Naive thymus-derived CD8-positive, alpha-beta T cell (primary cell): ENCODE measurements at regions not wholly inside any gene's neighbourhood (a gene's known extent, or its start where the extent isn't known, plus 50 kb on each side); places are given as distances from the start of the nearest gene placed in this dataset.
"Not testable (repeated sequence)": the region's sequence is repeated elsewhere in the genome, so short reads cannot be mapped to it uniquely, and the experiment has no call there.

ENCODE experiments used
- ATAC-seq, 2 donors: fragments of 150-1000 bp; cut with Tn5 transposase in 1 of 2; sonication (Bioruptor Pico), chemical (Tn5 transposase) in 1 of 2; 1 replicate in 1 of 2; 2 replicates in 1 of 2; pipeline ENCODE4 v1.10.0; 2021; ENCODE audit warnings: mild to moderate bottlenecking in 2 of 2, moderate library complexity in 2 of 2
- POLR2A ChIA-PET: fragments of 350-600 bp; sonication (Branson Sonifier 250); formaldehyde crosslinking; loops from one replicate; lab custom pipeline; 2021; ENCODE audit warnings: antibody characterized with exemption; lab: Charles Lee
- DNase-seq, 10 donors: peaks; one replicate each; pipeline versions ENCODE4 v3.0.0 to v3.0.0-alpha.2; 2020 to 2022
- H3K27ac Mint-ChIP-seq, 10 donors: one replicate each; pipeline ENCODE4 v1.8.0; 2020 to 2022; ENCODE audit warnings: mild to moderate bottlenecking in 10 of 10, mixed read lengths in 10 of 10, moderate library complexity in 4 of 10, inconsistent platforms in 1 of 10
- H3K27me3 Mint-ChIP-seq, 5 donors: one replicate each; pipeline ENCODE4 v1.8.0; 2021 to 2022; ENCODE audit warnings: mixed read lengths in 5 of 5
- H3K36me3 Mint-ChIP-seq, 3 donors: one replicate each; pipeline ENCODE4 v1.8.0; 2020 to 2022; ENCODE audit warnings: mixed read lengths in 3 of 3, mild to moderate bottlenecking in 2 of 3, inconsistent platforms in 1 of 3
- H3K4me1 Mint-ChIP-seq, 4 donors: one replicate each; pipeline ENCODE4 v1.8.0; 2021 to 2022; ENCODE audit warnings: mixed read lengths in 4 of 4
- H3K4me3 Mint-ChIP-seq, 10 donors: one replicate each; pipeline ENCODE4 v1.8.0; 2020 to 2022; ENCODE audit warnings: mild to moderate bottlenecking in 10 of 10, mixed read lengths in 10 of 10, moderate library complexity in 6 of 10, inconsistent platforms in 1 of 10
- H3K9me3 Mint-ChIP-seq, 9 donors: one replicate each; pipeline ENCODE4 v1.8.0; 2020 to 2022; ENCODE audit warnings: mixed read lengths in 9 of 9, mild to moderate bottlenecking in 3 of 9, inconsistent platforms in 1 of 9, moderate library complexity in 1 of 9

GRCh38 chr4:49157630-49158029 is 171.6 kb downstream of the CWH43 start:
- H3K4me1 Mint-ChIP-seq: peaks cover 0 to 18% (median 2%) of the 10 kb centered on the region in 4 donors
- ATAC-seq, H3K27ac Mint-ChIP-seq, H3K27me3 Mint-ChIP-seq, H3K4me3 Mint-ChIP-seq, DNase-seq, POLR2A ChIA-PET: not testable (repeated sequence)
- H3K36me3 Mint-ChIP-seq: peaks cover 0 to 42% (median 8%) of the 10 kb centered on the region in 3 donors
- peaks cover 19 to 63% (median 46%) of the 10 kb centered on the region in 9 donors for H3K9me3 Mint-ChIP-seq

- DNase-seq, H3K4me3 Mint-ChIP-seq, ATAC-seq, H3K27ac Mint-ChIP-seq, H3K27me3 Mint-ChIP-seq, H3K4me1 Mint-ChIP-seq, POLR2A ChIA-PET: not testable (repeated sequence)
- H3K36me3 Mint-ChIP-seq: peaks cover 0 to 13% (median 2%) of the 10 kb centered on the region in 3 donors
- peaks cover 7 to 30% (median 16%) of the 10 kb centered on the region in 9 donors for H3K9me3 Mint-ChIP-seq
These were observed 175.1 kb downstream of the CWH43 start for GRCh38 chr4:49161111-49161541.

- ATAC-seq, H3K36me3 Mint-ChIP-seq, DNase-seq, H3K27ac Mint-ChIP-seq, H3K9me3 Mint-ChIP-seq, H3K4me1 Mint-ChIP-seq, H3K27me3 Mint-ChIP-seq, H3K4me3 Mint-ChIP-seq, POLR2A ChIA-PET: not testable (repeated sequence)
These were observed 178.8 kb downstream of the CWH43 start for GRCh38 chr4:49164916-49165315.

GRCh38 chr4:49177847-49178246 is 191.8 kb downstream of the CWH43 start:
- POLR2A ChIA-PET, H3K9me3 Mint-ChIP-seq, H3K27ac Mint-ChIP-seq, H3K27me3 Mint-ChIP-seq, H3K4me3 Mint-ChIP-seq, DNase-seq, H3K4me1 Mint-ChIP-seq, ATAC-seq, H3K36me3 Mint-ChIP-seq: not testable (repeated sequence)

DNA sequence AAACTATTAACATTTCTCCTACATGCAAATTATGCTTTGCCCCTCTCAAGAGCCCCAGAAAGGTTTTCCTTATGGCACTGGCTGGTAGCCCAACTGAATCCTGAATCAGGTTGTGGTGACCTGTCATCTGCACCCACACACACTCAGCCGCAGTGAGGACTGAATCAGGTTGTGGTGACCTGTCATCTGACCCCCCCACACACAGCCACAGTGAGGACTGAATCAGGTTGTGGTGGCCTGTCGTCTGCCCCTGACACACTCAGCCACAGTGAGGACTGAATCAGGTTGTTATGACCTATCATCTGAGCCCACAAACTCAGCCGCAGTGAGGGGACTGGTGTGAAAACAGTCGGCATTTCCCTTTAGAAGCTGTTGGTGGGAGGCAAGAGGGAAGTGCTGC is 195.0 kb downstream of the CWH43 start:
- POLR2A ChIA-PET, ATAC-seq, H3K9me3 Mint-ChIP-seq, H3K36me3 Mint-ChIP-seq, H3K27ac Mint-ChIP-seq, H3K27me3 Mint-ChIP-seq, H3K4me1 Mint-ChIP-seq, H3K4me3 Mint-ChIP-seq, DNase-seq: not testable (repeated sequence)

DNA sequence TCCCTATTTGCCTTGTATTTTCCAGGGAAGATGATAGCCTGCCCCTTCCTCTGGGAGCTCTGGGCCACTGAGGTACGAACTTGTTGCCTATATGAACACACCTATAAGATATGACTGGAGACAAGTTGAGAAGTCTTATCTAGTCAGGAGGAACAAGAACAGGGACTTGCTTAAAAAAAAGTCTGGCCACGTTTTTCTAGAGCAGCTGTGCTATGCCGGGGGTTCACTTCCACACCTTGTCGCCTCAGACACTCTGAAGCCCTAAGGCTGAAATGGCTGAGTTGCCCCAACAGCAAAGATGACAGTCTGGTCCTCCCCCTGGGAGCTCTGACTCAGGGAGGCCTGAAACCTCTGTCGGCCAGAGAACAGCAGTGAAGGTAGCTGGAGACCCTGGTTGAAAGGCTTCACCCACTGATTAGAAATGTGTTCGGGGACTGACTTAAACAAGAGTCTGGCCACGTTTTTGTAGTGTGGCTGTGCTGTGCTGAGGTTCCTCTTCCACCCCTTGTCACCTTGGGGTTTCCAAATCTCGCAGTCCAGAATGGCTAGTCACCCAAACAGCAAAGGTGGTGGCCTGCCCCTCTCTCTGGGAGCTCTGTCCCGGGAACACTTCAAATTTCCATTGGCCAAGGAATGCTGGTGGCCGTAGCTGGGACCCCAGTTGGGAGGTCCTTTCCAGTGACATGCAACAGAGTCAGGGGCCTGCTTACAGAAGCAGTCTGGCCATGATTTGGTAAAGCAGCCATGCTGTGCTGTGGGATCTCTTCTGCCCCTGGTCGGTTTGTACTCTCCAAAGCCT is 225.5 kb downstream of the CWH43 start:
- H3K4me1 Mint-ChIP-seq, H3K27me3 Mint-ChIP-seq, H3K27ac Mint-ChIP-seq, ATAC-seq, POLR2A ChIA-PET, H3K4me3 Mint-ChIP-seq, H3K36me3 Mint-ChIP-seq, DNase-seq: not testable (repeated sequence)
- H3K9me3 Mint-ChIP-seq: peaks cover 0 to 32% (median 22%) of the 10 kb centered on the region in 9 donors

DNA sequence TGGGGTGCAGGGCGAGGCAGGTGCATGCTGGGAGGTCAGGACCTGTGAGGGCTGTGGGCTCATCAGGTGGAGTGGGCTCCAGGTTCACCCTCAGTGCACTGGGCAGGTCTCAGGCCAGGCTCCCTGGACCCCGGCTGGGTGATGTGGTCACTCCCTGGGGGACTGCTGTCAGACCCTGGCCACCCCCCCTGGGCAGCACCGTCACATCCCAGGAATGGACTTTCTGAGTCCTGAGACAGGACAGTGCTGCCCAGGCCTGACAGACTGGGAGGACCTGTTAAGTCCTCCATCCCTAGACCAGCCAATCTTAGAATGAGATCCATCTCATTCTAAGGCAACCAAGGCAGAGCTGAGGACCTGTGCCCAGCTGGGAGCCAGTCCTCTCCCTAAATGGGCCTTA is 227.2 kb downstream of the CWH43 start:
- ATAC-seq, H3K36me3 Mint-ChIP-seq, H3K4me1 Mint-ChIP-seq, H3K27ac Mint-ChIP-seq, H3K4me3 Mint-ChIP-seq, POLR2A ChIA-PET, H3K27me3 Mint-ChIP-seq, DNase-seq: not testable (repeated sequence)
- peaks cover 0 to 31% (median 22%) of the 10 kb centered on the region in 9 donors for H3K9me3 Mint-ChIP-seq

GRCh38 chr4:49213750-49214149 is 227.7 kb downstream of the CWH43 start:
- peaks cover 0 to 31% (median 24%) of the 10 kb centered on the region in 9 donors for H3K9me3 Mint-ChIP-seq
- H3K27ac Mint-ChIP-seq, H3K36me3 Mint-ChIP-seq, H3K4me3 Mint-ChIP-seq, H3K4me1 Mint-ChIP-seq, ATAC-seq, POLR2A ChIA-PET, DNase-seq, H3K27me3 Mint-ChIP-seq: not testable (repeated sequence)

- H3K4me3 Mint-ChIP-seq, ATAC-seq, H3K27me3 Mint-ChIP-seq, POLR2A ChIA-PET, H3K27ac Mint-ChIP-seq, H3K4me1 Mint-ChIP-seq, DNase-seq, H3K36me3 Mint-ChIP-seq: not testable (repeated sequence)
- peaks cover 5 to 39% (median 28%) of the 10 kb centered on the region in 9 donors for H3K9me3 Mint-ChIP-seq
These were observed 228.5 kb downstream of the CWH43 start for GRCh38 chr4:49214453-49215081.

DNA sequence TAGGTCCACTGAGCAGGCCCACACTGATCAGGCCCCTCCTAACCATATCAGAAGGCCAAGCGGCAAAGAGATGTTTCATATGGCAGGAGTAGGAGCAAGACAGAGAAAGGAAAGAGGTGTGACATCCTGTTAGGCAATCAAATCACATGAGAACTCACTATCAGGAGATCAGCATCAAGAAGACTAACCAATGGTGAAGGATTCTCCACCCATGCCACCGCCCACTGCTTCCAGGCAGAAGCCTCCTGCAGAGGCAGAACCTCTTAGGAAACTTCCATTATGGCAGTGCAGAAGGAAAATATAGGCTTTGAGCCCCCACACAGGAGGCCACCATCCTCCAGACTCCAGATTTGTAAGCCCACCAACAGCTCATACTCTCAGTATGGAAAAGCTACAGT is 229.0 kb downstream of the CWH43 start:
- ATAC-seq, H3K27ac Mint-ChIP-seq, H3K36me3 Mint-ChIP-seq, POLR2A ChIA-PET, H3K4me3 Mint-ChIP-seq, DNase-seq, H3K27me3 Mint-ChIP-seq, H3K4me1 Mint-ChIP-seq: not testable (repeated sequence)
- H3K9me3 Mint-ChIP-seq: peaks cover 5 to 40% (median 29%) of the 10 kb centered on the region in 9 donors

GRCh38 chr4:49216606-49217005 is 230.5 kb downstream of the CWH43 start:
- H3K27me3 Mint-ChIP-seq, H3K36me3 Mint-ChIP-seq, POLR2A ChIA-PET, DNase-seq, H3K27ac Mint-ChIP-seq, H3K4me3 Mint-ChIP-seq, ATAC-seq, H3K4me1 Mint-ChIP-seq: not testable (repeated sequence)
- H3K9me3 Mint-ChIP-seq: peaks cover 5 to 51% (median 38%) of the 10 kb centered on the region in 9 donors

- no peak overlapping the region for H3K4me3 Mint-ChIP-seq
These were observed 231.4 kb downstream of the CWH43 start for GRCh38 chr4:49217492-49217891.

GRCh38 chr4:49218094-49218493 is 232.0 kb downstream of the CWH43 start:
- ATAC-seq, H3K4me3 Mint-ChIP-seq, DNase-seq, H3K27ac Mint-ChIP-seq, H3K36me3 Mint-ChIP-seq, H3K27me3 Mint-ChIP-seq, H3K4me1 Mint-ChIP-seq, POLR2A ChIA-PET: not testable (repeated sequence)
- H3K9me3 Mint-ChIP-seq: peaks cover 7 to 60% (median 42%) of the 10 kb centered on the region in 9 donors

More at GRCh38 chr4:49217492-49217891, 231.4 kb downstream of the CWH43 start:
- Mint-ChIP-seq H3K27ac (no peak overlapping the region), H3K27me3 (peaks cover 0 to 4% (median 0%) of the 10 kb centered on the region in 5 donors), H3K4me1 (peaks cover 0 to 2% (median 0%) of the 10 kb centered on the region in 4 donors), H3K9me3 (peaks cover 7 to 56% (median 38%) of the 10 kb centered on the region in 9 donors), H3K36me3 (peaks cover 0 to 5% (median 0%) of the 10 kb centered on the region in 3 donors)
- ATAC-seq (no peak), DNase-seq (no peak)
- POLR2A ChIA-PET: no interaction called here
